SHP77 treated with DMSO at 0.1 percent for 48 hours (cell line): ENCODE measurements at regions not wholly inside any gene's neighbourhood (a gene's known extent, or its start where the extent isn't known, plus 50 kb on each side); places are given as distances from the start of the nearest gene placed in this dataset.

Experiments used
- DNase-seq: peaks from one replicate; lab custom pipeline; 2025; lab: John Stamatoyannopoulos, UW

GRCh38 chr5:2334719-2335118 is 416.8 kb downstream of the IRX2 start:
- DNase-seq: no peak

- DNase-seq: no peak
Observed at GRCh38 chr5:2333291-2333690, 418.2 kb downstream of the IRX2 start.

- DNase-seq: no peak
Observed at GRCh38 chr5:2332521-2332920, 419.0 kb downstream of the IRX2 start.

GRCh38 chr5:2330325-2331130 is 420.9 kb downstream of the IRX2 start:
- no peak for DNase-seq

- DNase-seq: no peak
Observed at GRCh38 chr5:2329741-2330140, 421.7 kb downstream of the IRX2 start.

GRCh38 chr5:2326601-2327000 is 424.9 kb downstream of the IRX2 start:
- DNase-seq: no peak

- no peak for DNase-seq
Observed at GRCh38 chr5:2324788-2325187, 426.7 kb downstream of the IRX2 start.

GRCh38 chr5:2320611-2321010 is 430.9 kb downstream of the IRX2 start:
- no peak for DNase-seq

- DNase-seq: no peak
Observed at GRCh38 chr5:2317540-2317939, 433.9 kb downstream of the IRX2 start.

- DNase-seq: no peak
Observed at GRCh38 chr5:2311851-2312250, 429.1 kb upstream of the IRX4 start.

- no peak for DNase-seq
Observed at GRCh38 chr5:2310946-2311345, 428.2 kb upstream of the IRX4 start.

- DNase-seq: no peak
Observed at GRCh38 chr5:2307631-2308030, 424.9 kb upstream of the IRX4 start.

- no peak for DNase-seq
Observed at GRCh38 chr5:2306711-2307110, 424.0 kb upstream of the IRX4 start.

- no peak for DNase-seq
Observed at GRCh38 chr5:2303431-2304100, 420.8 kb upstream of the IRX4 start.

- no peak for DNase-seq
Observed at GRCh38 chr5:2302169-2302568, 419.4 kb upstream of the IRX4 start.

- DNase-seq: no peak
Observed at GRCh38 chr5:2300861-2301574, 418.3 kb upstream of the IRX4 start.

GRCh38 chr5:2300421-2300820 is 417.7 kb upstream of the IRX4 start:
- no peak for DNase-seq

GRCh38 chr5:2299388-2300220 is 416.9 kb upstream of the IRX4 start:
- DNase-seq: no peak

- no peak for DNase-seq
Observed at GRCh38 chr5:2298781-2299180, 416.1 kb upstream of the IRX4 start.

- DNase-seq: no peak
Observed at GRCh38 chr5:2297991-2298390, 415.3 kb upstream of the IRX4 start.

GRCh38 chr5:2295476-2295875 is 412.8 kb upstream of the IRX4 start:
- no peak for DNase-seq

GRCh38 chr5:2293906-2294305 is 411.2 kb upstream of the IRX4 start:
- no peak for DNase-seq
